Skeletal muscle cell (primary cell): ENCODE measurements at regions not wholly inside any gene's neighbourhood (a gene's known extent, or its start where the extent isn't known, plus 50 kb on each side); places are given as distances from the start of the nearest gene placed in this dataset.

ENCODE experiments used
- DNase-seq: peaks from one replicate; pipeline ENCODE4 v3.0.0-alpha.2; 2010; ENCODE audit warnings: low read depth
- H3K4me3 ChIP-seq: 2 replicates; pipeline ENCODE4 v1.5.1; 2011; ENCODE audit warnings: low read depth, mild to moderate bottlenecking, control low read depth, low read length, moderate library complexity

GRCh38 chr14:25911831-25912230 lies 686.0 kb downstream of the NOVA1 start:
- H3K4me3 ChIP-seq = no peak overlapping the region

GRCh38 chr14:25909045-25909747 lies 688.6 kb downstream of the NOVA1 start:
- H3K4me3 ChIP-seq = no peak overlapping the region
- DNase-seq = no peak

More at GRCh38 chr14:25911831-25912230, 686.0 kb downstream of the NOVA1 start:
- DNase-seq = no peak

GRCh38 chr14:25908277-25909044 lies 689.4 kb downstream of the NOVA1 start:
- H3K4me3 ChIP-seq = no peak overlapping the region
- DNase-seq = no peak

- no peak overlapping the region for H3K4me3 ChIP-seq
- DNase-seq = no peak
Observed at GRCh38 chr14:25904446-25904845, 693.4 kb downstream of the NOVA1 start.

DNA sequence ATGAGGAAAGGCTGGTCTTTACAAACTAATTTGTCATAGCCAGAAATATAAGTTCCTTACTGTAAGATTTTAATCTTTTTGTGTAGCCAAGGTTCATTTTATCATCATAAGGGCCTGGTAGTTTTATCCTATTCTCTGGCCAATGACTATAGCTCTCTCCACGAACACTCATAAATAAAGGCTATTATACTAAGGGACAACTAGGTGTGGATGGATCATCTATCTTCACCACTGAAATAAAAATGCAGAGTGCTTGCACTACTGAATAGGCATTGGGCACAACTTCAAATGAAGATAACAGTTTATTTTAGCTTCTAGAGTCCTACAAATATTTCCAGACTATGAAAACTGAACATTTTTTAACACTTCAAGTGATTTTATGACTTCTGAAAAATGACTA lies 698.6 kb downstream of the NOVA1 start:
- no peak for DNase-seq
- H3K4me3 ChIP-seq = no peak overlapping the region

DNA sequence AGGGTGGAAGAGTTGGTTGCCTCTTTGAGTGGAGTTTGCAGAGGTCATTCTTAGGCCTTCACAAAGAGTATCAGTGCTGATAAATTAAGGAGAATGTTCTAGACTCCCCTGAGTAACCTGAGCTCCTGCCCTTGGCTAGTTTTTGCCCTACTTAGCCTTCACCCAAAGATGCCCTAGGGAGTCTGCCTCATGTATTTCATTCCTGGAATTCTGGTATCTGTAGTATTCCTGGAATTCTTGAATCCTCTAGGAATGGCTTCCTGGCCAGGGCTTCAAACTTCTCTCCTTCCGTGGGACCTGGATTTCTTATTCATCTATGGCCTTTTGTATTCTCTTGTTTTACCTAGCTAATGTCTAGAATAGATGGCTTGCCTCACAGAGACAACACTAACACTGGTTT lies 701.1 kb downstream of the NOVA1 start:
- no peak for DNase-seq
- no peak overlapping the region for H3K4me3 ChIP-seq

DNA sequence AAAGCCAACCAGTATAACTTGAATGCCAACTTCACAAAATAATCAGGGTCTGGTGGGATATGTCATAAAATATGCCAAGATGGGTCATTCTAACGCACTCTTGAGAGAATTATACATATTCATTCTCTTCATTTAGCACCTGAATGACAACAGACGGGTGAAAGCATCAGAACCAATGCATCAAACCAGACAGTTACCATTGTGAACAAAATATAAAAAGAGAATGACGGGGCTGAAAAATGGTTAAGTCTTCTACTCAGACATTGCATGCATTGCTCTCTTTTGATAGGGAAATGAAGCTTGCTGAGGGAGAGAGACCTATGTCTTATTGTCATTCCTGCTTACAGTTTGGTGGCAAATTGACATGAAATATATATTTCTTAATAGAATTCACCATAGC lies 702.1 kb downstream of the NOVA1 start:
- DNase-seq = no peak
- H3K4me3 ChIP-seq = no peak overlapping the region

DNA sequence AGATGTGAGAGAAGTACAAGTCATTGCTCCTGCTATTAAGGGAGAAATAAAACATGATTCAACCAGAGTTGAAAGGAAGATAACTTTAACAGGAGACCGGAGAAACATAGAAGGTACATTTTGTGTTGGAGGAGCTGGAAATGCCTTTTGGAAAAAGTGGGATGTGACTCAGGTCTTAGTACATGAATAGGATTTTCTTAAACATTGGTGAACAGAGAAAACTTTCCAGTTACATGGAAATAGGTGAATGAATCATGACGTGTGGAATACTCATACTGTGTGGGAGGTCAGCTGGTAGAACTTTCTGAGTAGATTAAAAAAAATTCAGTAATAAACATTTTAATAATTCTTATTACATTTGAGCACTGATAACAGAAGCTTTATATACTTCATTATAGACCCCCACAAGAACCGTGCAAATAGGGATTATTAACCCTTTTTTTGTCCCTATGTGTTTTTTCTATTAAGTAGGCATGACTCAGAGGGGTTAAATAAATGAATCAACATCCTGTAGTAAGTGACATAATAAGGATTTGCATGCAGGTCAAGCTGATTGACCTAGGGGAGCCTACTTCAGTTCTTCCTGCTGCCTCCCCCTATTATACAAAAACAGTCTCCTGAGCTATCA lies 710.5 kb downstream of the NOVA1 start:
- no peak overlapping the region for H3K4me3 ChIP-seq
- peak; percentile 22 for DNase-seq

DNA sequence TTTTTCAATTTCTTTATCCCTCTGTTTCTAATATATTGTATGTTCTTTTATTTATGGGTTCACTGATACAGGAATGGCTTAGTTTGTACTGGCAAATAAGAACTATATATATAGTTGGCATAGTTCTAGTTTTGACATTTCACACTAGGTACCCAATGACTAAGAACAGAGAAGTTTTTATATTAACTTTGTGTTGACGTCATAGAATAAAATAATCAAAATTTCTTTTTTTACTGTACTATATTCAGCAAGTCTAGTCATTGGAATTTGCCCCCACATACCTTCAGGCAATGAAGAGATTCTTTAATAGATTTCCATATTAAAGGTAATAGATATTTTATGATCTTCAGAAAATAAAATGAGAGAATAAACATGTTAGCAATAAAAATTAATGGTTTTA lies 713.2 kb downstream of the NOVA1 start:
- H3K4me3 ChIP-seq = no peak overlapping the region
- DNase-seq = no peak

- DNase-seq = no peak
- no peak overlapping the region for H3K4me3 ChIP-seq
Observed at GRCh38 chr14:25882899-25883298, 714.9 kb downstream of the NOVA1 start.

GRCh38 chr14:25875475-25875874 lies 722.4 kb downstream of the NOVA1 start:
- no peak overlapping the region for H3K4me3 ChIP-seq
- DNase-seq = peak; percentile 4

GRCh38 chr14:25869854-25870253 lies 728.0 kb downstream of the NOVA1 start:
- DNase-seq = no peak
- no peak overlapping the region for H3K4me3 ChIP-seq

DNA sequence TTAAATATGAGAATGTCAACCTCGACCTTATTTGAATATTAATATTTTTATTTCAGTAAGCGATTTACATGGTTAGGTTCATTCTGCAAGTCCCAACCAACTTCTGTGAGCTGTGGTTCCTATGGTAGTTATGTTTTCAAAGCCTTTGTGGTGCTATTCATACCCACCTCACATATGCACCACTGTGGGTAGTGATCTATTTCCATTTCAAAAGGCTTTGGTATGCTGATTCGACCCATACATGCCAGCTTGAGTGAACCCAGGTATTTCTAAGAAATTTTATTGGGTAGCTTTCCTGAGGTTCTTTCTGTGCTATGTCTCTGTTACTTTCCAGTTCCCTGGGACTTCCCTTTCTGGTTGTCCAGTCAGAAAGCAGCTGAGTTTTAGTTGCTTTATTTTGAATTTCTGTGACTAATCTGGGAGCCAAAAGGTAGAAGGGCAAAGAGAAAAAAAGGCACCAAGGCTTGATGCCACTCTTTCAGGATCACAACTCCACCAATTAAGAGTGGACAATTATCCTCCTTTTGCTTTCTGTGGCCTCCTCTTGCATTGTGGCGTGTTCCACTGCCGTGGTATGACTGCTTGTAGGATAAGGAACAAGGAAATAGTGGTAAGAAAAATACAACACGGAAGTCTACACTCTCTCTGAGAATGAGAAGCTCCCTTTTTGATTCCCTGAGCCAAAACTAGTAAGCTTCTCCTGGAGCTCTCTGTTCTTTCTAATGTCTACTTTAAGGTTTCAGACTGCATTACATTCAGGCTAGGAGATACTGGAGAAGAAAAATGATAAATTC lies 729.1 kb downstream of the NOVA1 start:
- no peak for DNase-seq
- H3K4me3 ChIP-seq = no peak overlapping the region

DNA sequence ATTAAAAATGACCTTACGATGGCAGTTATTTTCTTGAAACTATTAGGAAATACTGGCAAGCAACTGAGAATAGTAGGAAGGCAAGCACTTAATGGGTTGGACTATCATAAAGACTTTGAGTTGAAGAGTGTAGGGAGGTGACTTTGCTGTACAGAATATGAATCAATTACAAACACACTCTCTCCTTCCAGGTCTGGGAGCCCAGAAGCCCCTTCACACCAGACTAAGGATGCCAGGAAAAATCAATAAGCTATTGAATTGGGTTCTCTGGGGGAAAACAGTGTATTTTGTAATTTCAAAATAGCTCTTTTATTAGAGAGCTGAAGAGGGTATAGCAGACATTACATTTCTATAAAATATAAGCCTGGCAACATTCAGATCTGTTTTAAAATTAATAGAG lies 736.4 kb downstream of the NOVA1 start:
- H3K4me3 ChIP-seq = no peak overlapping the region
- no peak for DNase-seq

DNA sequence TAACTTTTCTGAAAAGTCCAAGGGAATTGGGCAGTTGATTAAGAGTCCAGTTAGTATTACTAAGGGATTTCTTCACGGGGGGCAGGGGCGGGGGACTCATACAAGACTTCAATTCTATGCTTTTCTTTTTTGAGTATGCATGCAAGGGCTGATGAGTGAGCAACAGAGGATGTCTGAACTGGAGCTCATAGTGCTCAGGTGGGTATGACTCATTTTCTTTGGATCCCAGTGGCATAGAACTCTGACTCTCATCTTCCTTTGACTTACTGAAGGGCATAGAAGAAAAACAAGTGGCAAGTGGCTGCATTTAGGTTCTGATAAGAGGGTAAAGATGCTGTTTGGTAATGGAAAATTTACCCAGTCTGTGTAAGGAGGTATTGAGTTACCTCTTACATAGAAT lies 749.2 kb downstream of the NOVA1 start:
- no peak for DNase-seq

GRCh38 chr14:25846246-25846645 lies 751.6 kb downstream of the NOVA1 start:
- DNase-seq = no peak
- H3K4me3 ChIP-seq = no peak overlapping the region

More for the DNA sequence above, 749.2 kb downstream of the NOVA1 start:
- H3K4me3 ChIP-seq = no peak overlapping the region

- no peak for DNase-seq
- H3K4me3 ChIP-seq = no peak overlapping the region
Observed at GRCh38 chr14:25843481-25844470, 754.1 kb downstream of the NOVA1 start.

DNA sequence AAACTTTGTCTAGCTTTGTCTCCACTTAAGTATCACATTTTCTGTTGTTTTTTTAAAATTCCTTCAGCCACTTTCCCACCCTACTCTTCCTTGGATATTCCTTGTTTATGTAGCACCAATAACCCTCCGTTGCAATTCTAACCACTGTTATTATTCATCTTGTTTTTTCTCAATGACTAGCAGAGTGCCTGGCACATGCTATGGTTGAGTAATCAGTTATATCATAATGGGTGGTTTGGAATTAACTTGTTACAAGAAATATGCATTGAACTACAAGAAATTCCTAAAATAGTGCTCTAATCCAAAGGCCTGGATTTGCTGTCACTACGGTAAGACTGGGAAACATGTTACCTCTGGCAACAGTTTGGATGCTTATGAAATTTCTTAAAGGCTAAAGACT lies 756.6 kb downstream of the NOVA1 start:
- H3K4me3 ChIP-seq = no peak overlapping the region
- DNase-seq = no peak

DNA sequence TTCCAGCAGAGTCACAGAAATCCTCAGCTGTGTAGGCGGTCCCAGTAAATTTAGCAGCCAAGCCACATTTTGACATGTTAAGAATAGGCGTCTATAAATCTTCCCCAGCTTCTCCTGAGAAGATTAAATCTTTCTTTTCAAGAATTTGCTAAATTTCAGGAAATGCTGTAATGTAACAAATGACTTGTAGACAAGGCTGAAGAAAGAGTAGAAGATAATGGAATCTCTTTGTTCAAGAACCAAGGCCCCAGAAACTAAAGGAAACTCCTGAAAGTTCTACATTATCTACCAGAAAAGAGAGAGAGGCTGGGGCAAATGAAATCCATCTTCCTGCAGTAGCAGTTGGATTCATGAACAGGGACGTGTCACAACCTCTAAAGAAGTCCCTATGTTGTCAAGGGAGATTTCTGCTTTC lies 760.3 kb downstream of the NOVA1 start:
- DNase-seq = no peak

More for the DNA sequence above, 760.3 kb downstream of the NOVA1 start:
- H3K4me3 ChIP-seq = no peak overlapping the region
